HCT116 (cell line): ENCODE measurements at regions not wholly inside any gene's neighbourhood (a gene's known extent, or its start where the extent isn't known, plus 50 kb on each side); places are given as distances from the start of the nearest gene placed in this dataset.

Source experiments
- ATAC-seq: fragments of 200-7000 bp; cut with Tn5 transposase; 2 replicates; pipeline ENCODE4 v1.9.1; 2020; ENCODE audit warnings: mild to moderate bottlenecking, moderate library complexity
- BruUV-seq: library from RNA; stranded (reverse); fragments of 400-500 nt; replicated peaks from 2 replicates; lab custom pipeline; 2021; lab: Mats Ljungman, UMichigan
- CTCF ChIA-PET: fragments of 300-600 bp; sonication (Branson Sonifier 250); formaldehyde crosslinking; loops from one replicate; lab custom pipeline; 2021; ENCODE audit warnings: antibody characterized with exemption; lab: Charles Lee
- POLR2A ChIA-PET: fragments of 300-600, 350-600 bp; sonication (Branson Sonifier 250); formaldehyde crosslinking; loops from one replicate; lab custom pipeline; 2021; ENCODE audit warnings: antibody characterized with exemption; lab: Charles Lee
- RAD21 ChIA-PET, 2 experiments: fragments of 300-600 bp; sonication (Branson Sonifier 250); formaldehyde crosslinking; loops; one replicate each; lab custom pipeline; 2023; ENCODE audit warnings: low total read pairs in 2 of 2; ENCODE audit not compliant: uncharacterized antibody in 2 of 2, unreplicated experiment in 2 of 2, low non-redundant PET in 1 of 2; lab: Charles Lee
- DNase-seq: peaks from one replicate; pipeline ENCODE4 v3.0.0-alpha.2; 2010; ENCODE audit warnings: low read depth, low spot score
- H2AFZ ChIP-seq: fragments of 200-600 bp; shearing (Covaris generic), sonication (generic); 2 replicates; pipeline ENCODE4 v1.6.1; 2017; ENCODE audit warnings: low read depth, mixed run types, mixed read lengths, antibody characterized with exemption, low read length; ENCODE audit not compliant: poor library complexity, severe bottlenecking
- H3K27ac ChIP-seq: 2 replicates; pipeline ENCODE4 v1.5.1; 2012; ENCODE audit warnings: low read depth, low read length
- H3K27me3 ChIP-seq: fragments of 200-600 bp; sonication (generic); 2 replicates; pipeline ENCODE4 v1.6.1; 2016; ENCODE audit warnings: mixed run types, low read length, mixed read lengths; ENCODE audit not compliant: insufficient read depth
- H3K36me3 ChIP-seq, 2 experiments: fragments of 200-500 bp in 1 of 2; fragments of 200-600 bp in 1 of 2; sonication (Bioruptor generic) in 1 of 2; sonication (generic) in 1 of 2; 2 replicates each; pipeline versions ENCODE4 v1.5.1 to v1.6.1; 2014 to 2016; ENCODE audit warnings: low read length in 2 of 2, inconsistent platforms in 1 of 2, mixed read lengths in 1 of 2, mixed run types in 1 of 2; ENCODE audit not compliant: insufficient read depth in 2 of 2, control insufficient read depth in 1 of 2
- H3K4me1 ChIP-seq, 2 experiments: fragments of 200-600 bp in 1 of 2; sonication (generic) in 1 of 2; 2 replicates each; pipeline versions ENCODE4 v1.5.1 to v1.6.1; 2012 to 2017; ENCODE audit warnings: low read length in 2 of 2, inconsistent platforms in 1 of 2, mild to moderate bottlenecking in 1 of 2, mixed read lengths in 1 of 2, mixed run types in 1 of 2, moderate library complexity in 1 of 2; ENCODE audit not compliant: insufficient read depth in 2 of 2, control insufficient read depth in 1 of 2
- H3K4me2 ChIP-seq: fragments of 200-600 bp; sonication (generic); 2 replicates; pipeline ENCODE4 v1.6.1; 2017; ENCODE audit warnings: mixed run types, low read length, mixed read lengths
- H3K4me3 ChIP-seq, 2 experiments: fragments of 200-600 bp in 1 of 2; sonication (generic) in 1 of 2; replicated peaks in 1 of 2; 2 replicates each; pipeline ENCODE4 v1.5.1; 2011 to 2016; ENCODE audit warnings: low read length in 2 of 2, control low read depth in 1 of 2, low read depth in 1 of 2, mild to moderate bottlenecking in 1 of 2, mixed read lengths in 1 of 2, mixed run types in 1 of 2
- H3K79me2 ChIP-seq: fragments of 200-600 bp; sonication (generic); 2 replicates; pipeline ENCODE4 v1.6.1; 2017; ENCODE audit warnings: mild to moderate bottlenecking, mixed run types, low read length, moderate library complexity, mixed read lengths; ENCODE audit not compliant: insufficient read depth
- H3K9ac ChIP-seq: fragments of 200-600 bp; sonication (generic); 2 replicates; pipeline ENCODE4 v1.6.1; 2016; ENCODE audit warnings: low read length, mixed read lengths
- H3K9me2 ChIP-seq: fragments of 200-600 bp; sonication (generic), shearing (Covaris generic); 2 replicates; pipeline ENCODE4 v1.6.1; 2017; ENCODE audit warnings: mixed run types, mild to moderate bottlenecking, moderate library complexity; ENCODE audit not compliant: insufficient read depth
- H3K9me3 ChIP-seq, 2 experiments: fragments of 200-500 bp in 1 of 2; fragments of 200-600 bp in 1 of 2; sonication (Bioruptor generic) in 1 of 2; sonication (generic) in 1 of 2; 2 replicates each; pipeline ENCODE4 v1.6.1; 2014 to 2017; ENCODE audit warnings: low read length in 2 of 2, mixed read lengths in 2 of 2, inconsistent platforms in 1 of 2, low read depth in 1 of 2, mild to moderate bottlenecking in 1 of 2, mixed run types in 1 of 2, moderate library complexity in 1 of 2; ENCODE audit not compliant: control insufficient read depth in 1 of 2, insufficient read depth in 1 of 2
- H4K20me1 ChIP-seq: fragments of 200-600 bp; sonication (generic), shearing (Covaris generic); 2 replicates; pipeline ENCODE4 v1.6.1; 2017; ENCODE audit warnings: mixed run types, mild to moderate bottlenecking, moderate library complexity; ENCODE audit not compliant: insufficient read depth
- ATF3 ChIP-seq: IDR thresholded peaks from 2 replicates; pipeline ENCODE4 v1.6.1; 2012
- CEBPB ChIP-seq: IDR thresholded peaks from 2 replicates; pipeline ENCODE4 v1.6.1; 2012; ENCODE audit warnings: low read depth
- CTCF ChIP-seq, 3 experiments: fragments of 200-600 bp in 1 of 3; sonication (generic) in 1 of 3; IDR thresholded peaks in 2 of 3; conservative IDR thresholded peaks in 1 of 3; 2 replicates each; pipeline ENCODE4 v1.5.1; 2012 to 2017; ENCODE audit warnings: low read depth in 2 of 3, low read length in 2 of 3, antibody characterized with exemption in 1 of 3, borderline replicate concordance in 1 of 3, control low read depth in 1 of 3, mild to moderate bottlenecking in 1 of 3, mixed read lengths in 1 of 3, mixed run types in 1 of 3, moderate library complexity in 1 of 3; ENCODE audit not compliant: insufficient read depth in 1 of 3
- ELF1 ChIP-seq: IDR thresholded peaks from 2 replicates; pipeline ENCODE4 v1.6.1; 2012; ENCODE audit warnings: low read depth, borderline replicate concordance
- MAX ChIP-seq: IDR thresholded peaks from 2 replicates; pipeline ENCODE4 v1.6.1; 2012
- POLR2A ChIP-seq: IDR thresholded peaks from 2 replicates; pipeline ENCODE4 v1.7.0; 2011; ENCODE audit warnings: borderline replicate concordance; ENCODE audit not compliant: insufficient read depth, insufficient read length; ENCODE audit errors: extremely low read depth
- SIN3A ChIP-seq: IDR thresholded peaks from 2 replicates; pipeline ENCODE4 v1.6.1; 2012; ENCODE audit warnings: low read depth
- SP1 ChIP-seq: IDR thresholded peaks from 2 replicates; pipeline ENCODE4 v1.6.1; 2012; ENCODE audit warnings: low read depth
- SRF ChIP-seq: IDR thresholded peaks from 2 replicates; pipeline ENCODE4 v1.6.1; 2012; ENCODE audit warnings: low read depth
- YY1 ChIP-seq: IDR thresholded peaks from 2 replicates; pipeline ENCODE4 v1.6.1; 2011; ENCODE audit warnings: low read length, low read depth, moderate library complexity, mild to moderate bottlenecking; ENCODE audit not compliant: insufficient replicate concordance; ENCODE audit errors: extremely low read depth
- ZBTB33 ChIP-seq: IDR thresholded peaks from 2 replicates; pipeline ENCODE4 v1.6.1; 2011; ENCODE audit warnings: mild to moderate bottlenecking, low read length, moderate library complexity; ENCODE audit not compliant: insufficient replicate concordance; ENCODE audit errors: extremely low read depth
- ZFX ChIP-seq: fragments of 450-650 bp; IDR thresholded peaks from 2 replicates; pipeline ENCODE4 v1.6.1; 2017
- ZNF274 ChIP-seq: fragments of 200-500 bp; sonication (Bioruptor generic); IDR thresholded peaks from 2 replicates; pipeline ENCODE4 v1.6.1; 2014; ENCODE audit warnings: mild to moderate bottlenecking, low read depth, low read length, inconsistent platforms
- intact Hi-C: fragments of 100-400 bp; cut with micrococcal nuclease; formaldehyde crosslinking; loops from 2 replicates; pipeline ENCODE4 v1.10.0; 2022

GRCh38 chr2:130289780-130290179 lies 52.9 kb upstream of the IMP4 start:
- Histone ChIP-seq H3K4me3 (no peak overlapping the region), H3K27ac (no peak overlapping the region), H3K27me3 (peaks cover 4% of the 10 kb centered on the region; the same call in 1 of the 2 replicates), H3K4me1 (peaks cover 6 to 17% of the 10 kb centered on the region in 2 experiments; a peak in 3 of 4 replicates), H3K9me2 (no peaks in the 10 kb centered on the region), H2AFZ (no peak overlapping the region), H3K9me3 (no peaks in the 10 kb centered on the region), H3K4me2 (no peak overlapping the region), H4K20me1 (no peaks in the 10 kb centered on the region), H3K79me2 (no peaks in the 10 kb centered on the region), H3K36me3 (no peaks in the 10 kb centered on the region), H3K9ac (no peak overlapping the region)
- ATAC-seq (no peak), DNase-seq (no peak)
- intact Hi-C loops: no loop called here
- POLR2A ChIA-PET: no interaction called here
- CTCF ChIA-PET: no interaction called here
- RAD21 ChIA-PET: no interaction called here
- TF ChIP-seq ATF3: no peak
- TF ChIP-seq POLR2A: no peak
- no peak for TF ChIP-seq ZFX
- TF ChIP-seq SP1: no peak
- no peak for TF ChIP-seq ZNF274
- no peak for TF ChIP-seq SIN3A
- no peak for TF ChIP-seq SRF
- TF ChIP-seq ZBTB33: no peak
- no peak for TF ChIP-seq YY1
- TF ChIP-seq CTCF (IDR thresholded peaks at IDR 0.05 in 2 of 3, conservative IDR thresholded peaks at IDR 0.05 in 1 of 3; ENCODE audit: borderline replicate concordance in 1 of 3, insufficient read depth in 1 of 3, low read depth in 2 of 3, low read length in 2 of 3): no peak
- no peak for TF ChIP-seq MAX
- TF ChIP-seq ELF1: no peak
- no peak for TF ChIP-seq CEBPB
- no TSS peak for BruUV-seq
